Erythroblast (primary cell): ENCODE measurements at regions not wholly inside any gene's neighbourhood (a gene's known extent, or its start where the extent isn't known, plus 50 kb on each side); places are given as distances from the start of the nearest gene placed in this dataset.

ENCODE experiments used
- DNase-seq, 2 experiments: peaks; one replicate each; lab custom pipeline; 2025; lab: John Stamatoyannopoulos, UW
- GATA1 ChIP-seq: IDR thresholded peaks from 2 replicates; pipeline ENCODE4 v1.6.1; 2011; ENCODE audit warnings: low read depth, mild to moderate bottlenecking, control low read depth, low read length, moderate library complexity
- POLR2A ChIP-seq: IDR thresholded peaks from 2 replicates; pipeline ENCODE4 v1.6.1; 2011; ENCODE audit warnings: mild to moderate bottlenecking, low read length

DNA sequence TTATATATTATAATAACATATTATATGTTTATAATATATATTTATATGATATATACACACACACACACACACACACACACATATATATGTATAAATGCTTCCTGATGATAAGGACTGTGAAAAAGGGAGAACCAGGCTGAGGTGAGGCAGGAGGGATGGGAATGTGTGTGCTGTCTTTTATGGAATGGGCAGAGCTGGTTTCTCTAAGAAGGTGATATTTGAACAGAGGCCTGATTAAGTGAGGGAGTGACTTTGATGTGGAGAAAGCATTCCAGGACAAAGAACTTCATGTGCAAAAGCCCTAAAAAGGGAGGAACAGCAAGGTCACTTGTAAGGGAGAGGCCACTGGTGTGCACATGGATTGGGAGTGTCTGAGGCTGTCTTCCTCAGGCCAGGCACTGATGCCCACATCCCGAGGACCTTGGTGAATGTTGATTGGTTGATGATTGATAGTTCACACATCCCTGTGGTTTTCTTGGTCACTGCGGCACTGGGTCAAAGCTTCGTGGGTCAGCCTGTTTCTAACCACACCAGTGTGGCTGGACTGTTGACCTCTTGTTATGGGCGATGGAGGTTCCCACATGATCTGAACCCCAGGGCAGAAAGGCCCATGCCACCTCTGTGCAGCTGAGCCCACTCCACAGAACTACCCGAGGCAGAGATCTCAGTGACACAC is 196.9 kb downstream of the MYCN start:
- TF ChIP-seq GATA1: no peak
- no peak for DNase-seq

DNA sequence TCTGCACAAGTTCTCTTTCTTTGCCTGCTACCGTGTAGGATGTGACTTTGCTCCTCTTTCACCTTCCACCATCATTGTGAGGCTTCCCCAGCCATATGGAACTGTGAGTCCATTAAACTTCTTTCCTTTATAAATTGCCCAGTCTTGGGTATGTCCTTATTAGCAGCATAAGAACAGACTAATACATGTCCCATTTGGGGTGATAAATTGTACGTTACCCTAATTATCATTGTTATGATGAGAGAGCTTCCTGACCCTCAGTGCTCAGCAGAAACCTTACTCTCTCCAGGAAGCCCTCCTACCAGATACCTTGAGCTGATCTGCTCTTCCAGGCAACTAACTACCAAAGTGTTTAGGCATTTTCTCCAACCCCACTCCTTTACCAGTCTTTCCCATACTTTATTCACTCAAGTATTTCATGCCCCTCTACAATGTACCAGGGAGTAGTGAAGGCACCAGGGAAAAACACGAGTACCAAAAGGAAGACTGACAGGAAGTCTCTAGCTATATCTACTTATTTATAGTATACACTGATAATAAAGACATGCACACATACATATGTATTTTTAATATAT is 196.2 kb downstream of the MYCN start:
- no peak for DNase-seq
- TF ChIP-seq GATA1: no peak
- TF ChIP-seq POLR2A: no peak

DNA sequence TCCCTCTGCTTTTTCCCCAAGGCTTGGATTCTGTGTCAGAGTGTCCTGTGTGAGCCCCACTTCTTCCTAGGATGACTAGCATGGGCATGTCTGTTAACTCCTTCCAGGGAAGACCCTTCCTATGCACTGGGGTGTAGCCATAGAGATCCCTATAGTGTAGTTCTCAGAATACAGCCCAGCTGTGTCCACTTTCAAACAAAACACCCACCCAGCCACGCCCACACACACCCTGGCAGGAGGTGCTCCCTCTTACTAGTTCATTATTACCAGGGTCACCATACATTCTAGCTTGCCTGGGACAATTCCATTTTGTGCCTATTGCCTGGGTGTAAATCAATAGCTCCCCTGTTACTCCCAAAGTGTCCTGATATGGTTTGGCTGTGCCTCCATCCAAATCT is 195.6 kb downstream of the MYCN start:
- no peak for DNase-seq
- TF ChIP-seq GATA1 (no peak), POLR2A (no peak)

DNA sequence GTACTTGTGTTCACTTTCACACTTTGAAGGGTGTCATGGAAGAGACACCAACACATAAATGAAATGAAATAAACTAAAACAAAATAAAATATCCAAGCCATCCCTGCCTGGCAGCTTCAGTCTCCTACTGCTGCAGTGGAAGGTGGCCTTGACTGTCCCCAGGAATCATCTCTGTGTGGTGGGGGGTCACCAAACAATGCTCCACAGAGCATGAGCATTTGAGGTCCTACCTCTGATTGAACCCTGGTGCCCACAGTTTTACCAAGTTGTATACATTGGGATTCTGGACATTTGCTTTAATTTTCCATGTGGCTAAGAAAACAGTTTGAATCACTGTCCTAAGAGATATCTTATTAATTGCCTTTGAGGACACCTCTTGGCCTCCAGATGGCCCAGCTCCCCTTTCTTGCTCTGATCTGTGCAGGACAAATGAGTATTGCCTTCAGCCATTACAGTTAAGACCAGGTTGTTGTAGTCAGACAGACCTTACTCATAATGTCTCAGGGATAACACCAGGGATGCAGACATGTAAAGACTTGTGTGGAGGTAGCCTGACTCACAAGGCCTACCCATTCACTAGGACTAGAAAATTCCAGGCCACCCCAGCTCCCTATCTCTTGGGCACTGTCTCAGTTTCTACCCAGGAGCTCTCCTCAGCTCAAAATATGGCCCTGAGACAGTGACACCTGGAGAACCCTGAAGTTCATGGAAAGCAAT is 195.0 kb downstream of the MYCN start:
- DNase-seq: no peak
- TF ChIP-seq POLR2A: no peak
- no peak for TF ChIP-seq GATA1

DNA sequence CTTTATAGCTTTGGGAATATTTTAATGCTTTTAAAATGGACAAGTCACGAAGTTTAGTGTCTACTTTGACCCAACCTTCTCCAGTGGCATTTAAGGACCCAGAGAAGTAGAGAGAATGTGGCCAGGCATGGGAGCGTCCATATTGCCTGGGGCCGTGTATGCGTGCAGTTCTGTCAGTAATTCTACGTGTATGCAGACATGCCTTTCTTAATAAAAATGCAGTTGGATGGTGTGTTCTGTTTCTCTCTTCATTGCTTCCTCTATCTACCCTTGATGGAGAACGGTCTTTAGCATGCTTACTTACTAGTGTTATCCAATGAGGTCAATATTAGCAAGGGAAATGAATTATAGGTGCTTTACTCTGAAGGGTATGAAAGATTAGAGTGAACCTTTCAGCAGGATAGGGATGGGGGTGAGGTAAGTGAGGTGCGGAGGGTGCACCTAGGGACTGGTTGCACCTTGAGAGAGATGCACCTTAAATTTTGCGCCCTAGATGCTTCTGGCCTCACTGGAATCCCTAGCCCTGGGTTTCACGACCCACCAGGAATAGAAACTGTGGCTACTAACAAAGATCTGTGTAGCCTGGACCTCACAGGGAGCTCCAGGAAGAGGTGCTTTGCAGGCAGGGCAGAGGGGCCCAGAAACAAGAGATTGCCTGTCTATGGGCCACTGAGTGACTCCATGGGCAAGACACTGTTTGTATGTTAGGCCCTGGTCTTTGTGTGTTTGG is 194.3 kb downstream of the MYCN start:
- DNase-seq: no peak
- TF ChIP-seq GATA1 (no peak), POLR2A (no peak)

DNA sequence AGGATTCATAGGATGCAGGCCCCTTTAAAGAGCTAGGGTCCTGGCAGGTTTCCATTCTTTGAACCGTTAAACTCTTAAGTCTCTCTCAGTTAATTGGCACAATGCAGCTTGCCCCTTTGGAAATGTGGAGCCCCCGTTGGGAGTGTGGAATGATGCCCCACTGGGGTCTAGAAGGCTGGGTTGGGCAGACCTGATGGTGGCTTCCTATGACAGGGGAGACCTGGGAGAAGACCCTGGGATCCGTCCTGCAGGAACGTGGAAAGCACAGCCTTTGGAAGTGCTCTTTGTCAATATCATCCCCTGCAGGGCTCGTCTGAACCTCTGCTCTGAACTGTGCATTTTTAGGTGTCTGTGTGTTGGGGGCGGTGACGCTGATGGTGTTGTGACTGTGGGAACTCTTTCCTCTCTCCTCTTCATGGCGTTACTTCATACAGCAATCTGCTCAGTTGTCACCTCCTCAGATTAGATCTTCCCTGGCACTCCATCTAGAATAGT is 190.6 kb downstream of the MYCN start:
- no peak for TF ChIP-seq POLR2A
- no peak for TF ChIP-seq GATA1
- DNase-seq: no peak

DNA sequence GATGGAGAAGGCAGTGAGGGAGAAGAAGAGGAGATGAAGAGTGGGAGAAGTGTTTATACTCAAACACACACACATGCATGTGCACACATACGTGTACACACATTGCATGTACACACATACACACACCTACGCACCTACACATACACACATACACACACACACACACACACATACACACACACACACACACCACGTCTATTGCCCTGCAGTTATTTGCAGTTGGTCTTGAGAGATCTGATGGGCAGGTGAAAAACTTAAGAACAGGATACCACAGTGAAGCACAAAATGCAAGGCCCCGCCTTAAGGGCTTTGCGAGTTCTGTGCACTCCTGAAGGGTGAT is 190.2 kb downstream of the MYCN start:
- TF ChIP-seq POLR2A: no peak
- no peak for TF ChIP-seq GATA1
- no peak for DNase-seq

DNA sequence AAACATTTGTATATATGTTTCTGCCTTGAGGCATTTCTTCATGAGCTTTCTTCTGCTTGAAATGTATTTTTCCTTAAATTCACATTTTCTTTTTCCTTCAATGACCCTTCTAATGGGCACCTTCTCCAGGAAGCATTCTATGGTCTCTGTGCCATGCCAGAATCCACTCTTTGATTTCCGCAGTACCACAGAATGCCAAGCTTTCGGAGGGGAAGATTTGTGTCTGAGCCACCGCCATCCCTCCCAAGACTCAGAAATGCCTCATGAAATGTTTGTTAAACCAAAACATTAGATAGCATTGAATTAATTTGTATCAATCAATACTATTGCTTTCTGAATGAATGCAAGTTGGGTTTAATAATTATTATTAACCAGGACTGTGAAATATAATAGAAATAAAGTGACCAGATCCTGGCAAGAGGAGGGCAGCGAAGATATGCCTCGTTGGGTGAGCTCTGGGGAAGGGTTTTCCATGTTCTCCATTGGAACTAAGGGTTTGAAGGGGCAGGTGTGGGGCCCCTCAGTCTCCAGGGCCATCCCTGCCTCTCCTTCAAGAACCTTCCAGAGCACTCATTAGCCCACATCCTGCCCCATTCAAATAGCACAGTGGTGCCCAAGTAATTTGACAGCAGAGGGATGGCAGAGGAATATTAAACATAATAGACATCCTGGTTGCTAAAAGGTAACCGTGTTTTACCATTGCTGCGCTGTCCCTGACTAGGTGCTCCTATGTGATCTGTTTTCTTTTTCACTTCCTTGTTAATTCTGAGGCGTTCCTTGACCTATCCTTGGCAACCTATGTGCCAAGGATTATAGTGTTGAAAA is 189.6 kb downstream of the MYCN start:
- TF ChIP-seq POLR2A: no peak
- TF ChIP-seq GATA1: no peak
- no peak for DNase-seq

DNA sequence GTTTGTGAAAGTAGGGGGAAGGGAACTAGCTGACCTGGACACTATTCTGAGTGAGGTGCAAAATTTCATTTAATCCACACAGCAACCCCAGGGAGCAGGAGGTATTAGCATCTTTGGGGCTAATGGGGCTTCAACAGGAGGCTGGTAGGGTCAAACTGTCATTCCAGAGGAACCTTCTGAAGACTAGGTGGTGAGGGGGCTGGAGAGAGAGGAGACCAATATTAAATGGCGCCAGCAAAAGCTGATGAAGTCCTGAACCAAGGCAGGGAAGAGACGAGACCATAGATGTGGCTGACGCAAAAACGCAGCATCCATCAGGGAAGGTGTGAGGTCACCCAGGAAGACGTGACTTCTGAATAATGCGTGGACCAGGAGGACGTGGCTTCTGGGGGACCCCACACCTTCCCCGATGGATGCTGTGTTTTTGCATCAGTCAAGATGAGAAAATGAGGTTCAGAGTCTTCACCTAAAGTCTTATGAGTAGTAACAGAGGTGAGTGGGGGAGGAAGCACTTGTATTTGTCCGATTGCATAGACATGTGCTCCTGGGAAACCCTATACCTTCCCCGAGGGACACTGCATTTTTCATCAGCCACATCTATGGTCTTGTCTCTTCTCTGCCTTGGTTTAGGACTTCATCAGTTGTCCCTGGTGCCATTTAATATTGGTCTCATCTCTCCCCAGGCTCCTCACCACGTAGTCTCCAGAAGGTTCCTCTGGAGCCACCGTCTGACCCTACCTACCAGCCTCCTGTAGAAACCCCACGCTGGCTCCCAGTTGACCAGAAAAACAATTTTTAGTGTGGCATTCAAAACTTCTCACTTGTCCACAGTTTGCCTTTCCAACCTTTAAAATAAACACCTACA is 188.6 kb downstream of the MYCN start:
- DNase-seq: no peak
- TF ChIP-seq GATA1 (no peak), POLR2A (no peak)

DNA sequence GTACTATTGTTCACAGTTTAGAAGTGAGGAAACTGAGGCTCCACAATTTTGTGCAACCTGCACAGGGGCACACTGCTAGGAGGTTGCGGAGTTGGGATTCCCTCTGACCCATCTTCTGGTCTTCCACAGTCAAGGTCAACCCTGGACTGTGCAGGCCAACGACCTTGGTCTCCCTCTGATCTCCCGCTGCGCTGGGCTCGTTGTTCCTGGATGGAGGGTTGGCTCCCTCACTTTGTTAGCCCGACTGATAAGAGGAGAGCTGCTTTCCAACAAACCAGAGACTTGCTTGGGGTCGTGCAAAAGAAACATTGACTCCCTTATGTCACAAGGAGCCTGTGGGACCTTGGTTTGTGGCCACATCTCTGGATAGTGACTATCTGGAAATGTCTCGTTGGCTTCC is 187.6 kb downstream of the MYCN start:
- DNase-seq: no peak
- no peak for TF ChIP-seq POLR2A
- TF ChIP-seq GATA1: no peak

DNA sequence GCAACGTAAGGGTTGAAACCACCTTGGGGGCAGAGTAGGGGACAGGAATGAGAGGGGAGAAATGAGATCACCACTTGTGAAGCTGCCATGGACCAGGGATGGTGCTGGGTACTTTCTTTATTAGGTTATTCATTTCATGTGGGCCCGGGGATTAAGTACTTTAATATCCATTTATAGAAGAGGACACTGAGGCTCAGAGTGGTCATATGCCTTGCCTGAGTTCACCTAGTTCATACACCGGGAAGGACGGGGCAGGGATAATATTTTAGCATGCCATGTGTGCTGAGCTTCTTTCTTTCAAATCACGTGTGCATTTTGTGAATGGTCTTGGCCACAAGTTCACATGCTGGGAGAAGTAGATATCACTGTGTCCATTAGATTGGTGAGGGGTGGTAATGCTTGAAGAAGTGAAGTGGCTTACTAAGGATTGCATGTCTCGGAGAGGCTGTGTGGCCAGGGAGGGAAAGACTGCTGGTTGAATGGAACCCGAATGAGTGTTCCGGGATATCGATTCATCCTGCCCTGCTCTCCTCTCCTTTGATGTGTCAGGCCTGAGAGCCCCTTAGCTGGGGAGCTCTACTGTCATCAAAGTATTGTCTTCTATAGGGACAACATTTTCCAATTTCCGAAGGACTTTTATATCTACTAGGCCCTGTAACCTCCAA is 187.1 kb downstream of the MYCN start:
- TF ChIP-seq GATA1 (no peak), POLR2A (no peak)
- no peak for DNase-seq
